ENCODE measurements at regions not wholly inside any gene's neighbourhood (a gene's known extent, or its start where the extent isn't known, plus 50 kb on each side); places are given as distances from the start of the nearest gene placed in this dataset.

DNA sequence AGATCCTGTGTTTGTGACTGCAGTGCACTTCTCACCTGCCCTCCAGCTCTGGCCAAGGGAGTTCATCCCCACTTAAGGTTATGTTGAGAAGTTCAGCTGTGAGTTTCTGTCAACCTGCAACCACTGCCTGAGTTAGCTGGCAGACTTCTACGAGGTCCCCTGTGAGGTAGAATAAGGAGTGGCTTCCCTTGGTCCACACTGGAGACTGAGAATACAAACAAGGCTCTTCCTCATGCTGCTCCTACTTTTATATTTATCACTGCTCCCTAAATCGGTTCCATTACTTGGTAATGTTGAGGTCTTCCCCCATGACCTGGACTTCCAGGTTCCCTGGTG is 353.2 kb upstream of the CWC22 start:
- no peak for TF ChIP-seq CTCF (conservative IDR thresholded peaks at IDR 0.05; ENCODE audit: low read depth, low read length)
- TF ChIP-seq EZH2 (IDR thresholded peaks at IDR 0.05; ENCODE audit: low read length, unreplicated experiment) = no peak
- TF ChIP-seq EZH2phosphoT487 (IDR thresholded peaks at IDR 0.05; ENCODE audit: borderline replicate concordance, low read length) = no peak
